Mucosa of rectum (tissue), 2 donors: ENCODE measurements at regions not wholly inside any gene's neighbourhood (a gene's known extent, or its start where the extent isn't known, plus 50 kb on each side); places are given as distances from the start of the nearest gene placed in this dataset.
"Not testable (repeated sequence)": the region's sequence is repeated elsewhere in the genome, so short reads cannot be mapped to it uniquely, and the experiment has no call there.

Source experiments
- H3K27ac ChIP-seq, 2 donors: one replicate each; pipeline ENCODE4 v1.7.0; 2013; ENCODE audit warnings: inconsistent platforms in 2 of 2, low read depth in 2 of 2, low read length in 2 of 2
- H3K27me3 ChIP-seq, 2 donors: one replicate each; pipeline ENCODE4 v1.7.0; 2013; ENCODE audit warnings: low read length in 2 of 2; ENCODE audit not compliant: control insufficient read depth in 2 of 2, insufficient read depth in 2 of 2
- H3K36me3 ChIP-seq, 2 donors: one replicate each; pipeline ENCODE4 v1.7.0; 2013; ENCODE audit warnings: low read length in 2 of 2; ENCODE audit not compliant: control insufficient read depth in 2 of 2, insufficient read depth in 2 of 2
- H3K4me1 ChIP-seq, 2 donors: one replicate each; pipeline ENCODE4 v1.7.0; 2013; ENCODE audit warnings: low read length in 2 of 2, mild to moderate bottlenecking in 1 of 2; ENCODE audit not compliant: control insufficient read depth in 2 of 2, insufficient read depth in 2 of 2
- H3K4me3 ChIP-seq, 2 donors: one replicate each; pipeline ENCODE4 v1.7.0; 2013; ENCODE audit warnings: low read length in 2 of 2
- H3K9ac ChIP-seq, 2 donors: one replicate each; pipeline ENCODE4 v1.7.0; 2013; ENCODE audit warnings: low read length in 2 of 2, low read depth in 1 of 2, mild to moderate bottlenecking in 1 of 2
- H3K9me3 ChIP-seq, 2 donors: one replicate each; pipeline ENCODE4 v1.7.0; 2013; ENCODE audit warnings: low read length in 2 of 2; ENCODE audit not compliant: control insufficient read depth in 2 of 2
- donor health status: healthy.
- donor health status: Normal muscosa, but diverticular disease.

- Histone ChIP-seq H3K27ac (no peak overlapping the region), H3K27me3 (peaks cover 0 to 2% of the 10 kb centered on the region in 2 donors), H3K36me3 (no peaks in the 10 kb centered on the region), H3K9ac (no peak overlapping the region), H3K4me3 (no peak overlapping the region), H3K9me3 (no peaks in the 10 kb centered on the region), H3K4me1 (no peaks in the 10 kb centered on the region)
Observed at GRCh38 chr22:23384923-23385677, 195.0 kb downstream of the IGLL1 start.

- no peak overlapping the region for H3K27ac ChIP-seq
- no peak overlapping the region for H3K9ac ChIP-seq
- H3K4me1 ChIP-seq = no peaks in the 10 kb centered on the region
- no peaks in the 10 kb centered on the region for H3K36me3 ChIP-seq
- no peaks in the 10 kb centered on the region for H3K9me3 ChIP-seq
- H3K4me3 ChIP-seq = no peak overlapping the region
- peaks cover 0 to 2% of the 10 kb centered on the region in 2 donors for H3K27me3 ChIP-seq
Observed at GRCh38 chr22:23384431-23384830, 195.7 kb downstream of the IGLL1 start.

GRCh38 chr22:23383491-23384361, 196.4 kb downstream of the IGLL1 start:
- H3K27me3 ChIP-seq = peaks cover 0 to 2% of the 10 kb centered on the region in 2 donors
- H3K9me3 ChIP-seq = no peaks in the 10 kb centered on the region
- no peaks in the 10 kb centered on the region for H3K36me3 ChIP-seq
- H3K4me1 ChIP-seq = no peaks in the 10 kb centered on the region
- H3K4me3 ChIP-seq = no peak overlapping the region
- no peak overlapping the region for H3K27ac ChIP-seq
- no peak overlapping the region for H3K9ac ChIP-seq

- Histone ChIP-seq H3K9ac (no peak overlapping the region), H3K9me3 (no peaks in the 10 kb centered on the region), H3K27ac (no peak overlapping the region), H3K36me3 (no peaks in the 10 kb centered on the region), H3K27me3 (peaks cover 0 to 2% of the 10 kb centered on the region in 2 donors), H3K4me3 (no peak overlapping the region), H3K4me1 (no peaks in the 10 kb centered on the region)
Observed at GRCh38 chr22:23382428-23383218, 197.5 kb downstream of the IGLL1 start.

- no peaks in the 10 kb centered on the region for H3K36me3 ChIP-seq
- H3K27me3 ChIP-seq = peaks cover 0 to 3% of the 10 kb centered on the region in 2 donors
- H3K9ac ChIP-seq = no peak overlapping the region
- no peaks in the 10 kb centered on the region for H3K9me3 ChIP-seq
- H3K4me1 ChIP-seq = no peaks in the 10 kb centered on the region
- no peak overlapping the region for H3K27ac ChIP-seq
- H3K4me3 ChIP-seq = no peak overlapping the region
Observed at GRCh38 chr22:23381661-23382427, 198.2 kb downstream of the IGLL1 start.

- Histone ChIP-seq H3K4me3 (no peak overlapping the region), H3K9me3 (no peaks in the 10 kb centered on the region), H3K27me3 (peaks cover 0 to 4% of the 10 kb centered on the region in 2 donors), H3K36me3 (no peaks in the 10 kb centered on the region), H3K4me1 (no peaks in the 10 kb centered on the region), H3K9ac (no peak overlapping the region), H3K27ac (no peak overlapping the region)
Observed at GRCh38 chr22:23380911-23381310, 199.2 kb downstream of the IGLL1 start.

GRCh38 chr22:23380230-23380573, 199.9 kb downstream of the IGLL1 start:
- H3K4me3 ChIP-seq = no peak overlapping the region
- H3K27me3 ChIP-seq = peaks cover 0 to 4% of the 10 kb centered on the region in 2 donors
- H3K9me3 ChIP-seq = no peaks in the 10 kb centered on the region
- no peaks in the 10 kb centered on the region for H3K36me3 ChIP-seq
- H3K4me1 ChIP-seq = no peaks in the 10 kb centered on the region
- H3K9ac ChIP-seq = no peak overlapping the region
- H3K27ac ChIP-seq = no peak overlapping the region

GRCh38 chr22:23379540-23380229, 199.4 kb downstream of the BCR start:
- H3K9ac ChIP-seq, H3K4me3 ChIP-seq, H3K9me3 ChIP-seq, H3K27me3 ChIP-seq, H3K4me1 ChIP-seq, H3K36me3 ChIP-seq, H3K27ac ChIP-seq: not testable (repeated sequence)

- Histone ChIP-seq H3K9me3 (no peaks in the 10 kb centered on the region), H3K4me3 (no peak overlapping the region), H3K27ac (no peak overlapping the region), H3K4me1 (no peaks in the 10 kb centered on the region), H3K27me3 (peaks cover 0 to 4% of the 10 kb centered on the region in 2 donors), H3K36me3 (no peaks in the 10 kb centered on the region), H3K9ac (no peak overlapping the region)
Observed at GRCh38 chr22:23377767-23378166, 197.5 kb downstream of the BCR start.
